ENCODE measurements at regions not wholly inside any gene's neighbourhood (a gene's known extent, or its start where the extent isn't known, plus 50 kb on each side); places are given as distances from the start of the nearest gene placed in this dataset.

DNA sequence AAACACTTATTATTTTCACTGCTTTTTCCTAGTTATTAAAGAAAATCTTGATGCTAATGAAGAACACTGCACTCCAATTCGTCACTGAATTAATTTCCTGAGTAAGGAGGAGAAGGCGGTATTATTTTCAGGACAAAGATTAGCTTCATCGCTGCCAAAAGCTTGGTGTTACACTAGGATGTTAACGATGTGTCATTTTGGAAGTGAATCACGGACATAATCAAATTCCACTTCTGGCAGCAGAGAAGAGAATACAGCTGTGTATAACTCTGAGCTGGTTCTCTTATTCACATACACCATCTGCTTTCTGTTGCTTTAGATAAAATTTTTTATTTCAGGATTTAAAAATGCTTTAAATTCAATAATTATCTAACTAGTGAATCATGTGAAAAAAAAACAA, 74.1 kb downstream of the SCG2 start:
- Histone ChIP-seq H3K4me2 (ENCODE audit: control insufficient read depth, extremely low read depth, insufficient read depth, low read depth, low read length) (no peak overlapping the region), H3K27ac (ENCODE audit: control insufficient read depth, insufficient read depth, low read length) (no peak overlapping the region), H3K4me1 (ENCODE audit: control insufficient read depth, extremely low read depth, insufficient read depth, low read length) (peaks cover 15% of the 10 kb centered on the region), H3K79me2 (ENCODE audit: control insufficient read depth, insufficient read depth, low read length) (no peaks in the 10 kb centered on the region), H3K4me3 (ENCODE audit: control insufficient read depth in 2 of 3, extremely low read depth in 1 of 3, insufficient read depth in 2 of 3, low read depth in 1 of 3, low read length in 3 of 3) (no peak overlapping the region), H3K27me3 (ENCODE audit: control insufficient read depth, extremely low read depth, insufficient read depth, low read length) (no peaks in the 10 kb centered on the region), H3K9me1 (ENCODE audit: control insufficient read depth, extremely low read depth, insufficient read depth, low read length) (no peaks in the 10 kb centered on the region), H2AFZ (ENCODE audit: control insufficient read depth, low read length) (no peak overlapping the region), H3K36me3 (ENCODE audit: control insufficient read depth in 2 of 2, extremely low read depth in 1 of 2, insufficient read depth in 2 of 2, low read length in 2 of 2) (no peaks in the 10 kb centered on the region), H4K20me1 (ENCODE audit: control insufficient read depth, extremely low read depth, insufficient read depth, low read length) (no peaks in the 10 kb centered on the region), H3K9me3 (ENCODE audit: control insufficient read depth, low read depth, low read length) (no peaks in the 10 kb centered on the region), H3K9ac (ENCODE audit: control insufficient read depth, extremely low read depth, insufficient read depth, low read length) (no peak overlapping the region)
- DNase-seq (ENCODE audit: low read depth, low spot score) (peak; percentile 41), FAIRE-seq (peak; percentile 88)
- no peak for TF ChIP-seq EZH2 (IDR thresholded peaks at IDR 0.05; ENCODE audit: low read length)
- TF ChIP-seq, protein P1, sequence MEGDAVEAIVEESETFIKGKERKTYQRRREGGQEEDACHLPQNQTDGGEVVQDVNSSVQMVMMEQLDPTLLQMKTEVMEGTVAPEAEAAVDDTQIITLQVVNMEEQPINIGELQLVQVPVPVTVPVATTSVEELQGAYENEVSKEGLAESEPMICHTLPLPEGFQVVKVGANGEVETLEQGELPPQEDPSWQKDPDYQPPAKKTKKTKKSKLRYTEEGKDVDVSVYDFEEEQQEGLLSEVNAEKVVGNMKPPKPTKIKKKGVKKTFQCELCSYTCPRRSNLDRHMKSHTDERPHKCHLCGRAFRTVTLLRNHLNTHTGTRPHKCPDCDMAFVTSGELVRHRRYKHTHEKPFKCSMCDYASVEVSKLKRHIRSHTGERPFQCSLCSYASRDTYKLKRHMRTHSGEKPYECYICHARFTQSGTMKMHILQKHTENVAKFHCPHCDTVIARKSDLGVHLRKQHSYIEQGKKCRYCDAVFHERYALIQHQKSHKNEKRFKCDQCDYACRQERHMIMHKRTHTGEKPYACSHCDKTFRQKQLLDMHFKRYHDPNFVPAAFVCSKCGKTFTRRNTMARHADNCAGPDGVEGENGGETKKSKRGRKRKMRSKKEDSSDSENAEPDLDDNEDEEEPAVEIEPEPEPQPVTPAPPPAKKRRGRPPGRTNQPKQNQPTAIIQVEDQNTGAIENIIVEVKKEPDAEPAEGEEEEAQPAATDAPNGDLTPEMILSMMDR (optimal IDR thresholded peaks at IDR 0.05 in 1 of 3, IDR thresholded peaks at IDR 0.05 in 1 of 3, conservative IDR thresholded peaks at IDR 0.05 in 1 of 3; ENCODE audit: extremely low read depth in 1 of 3, insufficient read depth in 2 of 3, low read length in 3 of 3) = no peak
- dilution Hi-C loops (cut with MboI; ENCODE audit: extremely low pct_ligation_motif_present, low sequenced_read_pairs) = no loop called here

DNA sequence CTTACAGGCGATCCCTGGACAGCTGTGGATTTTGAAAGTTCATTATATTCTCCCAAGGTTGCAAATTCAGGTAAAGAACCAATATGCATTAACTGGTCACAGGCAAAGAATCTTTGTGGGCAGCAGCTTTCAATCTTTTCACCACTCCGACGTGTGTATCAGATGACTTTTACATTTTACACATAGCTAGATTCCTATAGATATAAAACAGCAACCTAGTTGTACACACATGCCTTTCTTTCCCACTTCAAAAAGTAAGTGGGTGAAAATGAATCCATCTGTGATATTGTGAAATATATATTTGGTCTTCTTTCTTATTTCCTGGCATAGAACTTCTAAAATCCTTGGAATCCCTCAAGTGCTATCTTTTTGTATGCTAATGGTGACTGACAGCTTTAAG, 72.5 kb downstream of the SCG2 start:
- Histone ChIP-seq H2AFZ (ENCODE audit: control insufficient read depth, low read length) (no peak overlapping the region), H3K4me2 (ENCODE audit: control insufficient read depth, extremely low read depth, insufficient read depth, low read depth, low read length) (no peak overlapping the region), H3K4me1 (ENCODE audit: control insufficient read depth, extremely low read depth, insufficient read depth, low read length) (peaks cover 10% of the 10 kb centered on the region), H3K4me3 (ENCODE audit: control insufficient read depth in 2 of 3, extremely low read depth in 1 of 3, insufficient read depth in 2 of 3, low read depth in 1 of 3, low read length in 3 of 3) (no peak overlapping the region), H3K9me1 (ENCODE audit: control insufficient read depth, extremely low read depth, insufficient read depth, low read length) (no peaks in the 10 kb centered on the region), H4K20me1 (ENCODE audit: control insufficient read depth, extremely low read depth, insufficient read depth, low read length) (no peaks in the 10 kb centered on the region), H3K9ac (ENCODE audit: control insufficient read depth, extremely low read depth, insufficient read depth, low read length) (no peak overlapping the region), H3K36me3 (ENCODE audit: control insufficient read depth in 2 of 2, extremely low read depth in 1 of 2, insufficient read depth in 2 of 2, low read length in 2 of 2) (no peaks in the 10 kb centered on the region), H3K27me3 (ENCODE audit: control insufficient read depth, extremely low read depth, insufficient read depth, low read length) (no peaks in the 10 kb centered on the region), H3K79me2 (ENCODE audit: control insufficient read depth, insufficient read depth, low read length) (no peaks in the 10 kb centered on the region), H3K27ac (ENCODE audit: control insufficient read depth, insufficient read depth, low read length) (no peak overlapping the region), H3K9me3 (ENCODE audit: control insufficient read depth, low read depth, low read length) (no peaks in the 10 kb centered on the region)
- TF ChIP-seq, protein P1 (optimal IDR thresholded peaks at IDR 0.05 in 1 of 3, IDR thresholded peaks at IDR 0.05 in 1 of 3, conservative IDR thresholded peaks at IDR 0.05 in 1 of 3; ENCODE audit: extremely low read depth in 1 of 3, insufficient read depth in 2 of 3, low read length in 3 of 3) = no peak
- no peak for TF ChIP-seq EZH2 (IDR thresholded peaks at IDR 0.05; ENCODE audit: low read length)
- no peak for FAIRE-seq
- dilution Hi-C loops (cut with MboI; ENCODE audit: extremely low pct_ligation_motif_present, low sequenced_read_pairs) = no loop called here
- no peak for DNase-seq (ENCODE audit: low read depth, low spot score)

All from keratinocyte (primary cell).